SU-DHL-6 (cell line): ENCODE measurements at regions not wholly inside any gene's neighbourhood (a gene's known extent, or its start where the extent isn't known, plus 50 kb on each side); places are given as distances from the start of the nearest gene placed in this dataset.

Source experiments
- EZH2phosphoT487 ChIP-seq: fragments of 200-600 bp; sonication (generic), shearing (Covaris generic); conservative IDR thresholded peaks from 2 replicates; pipeline ENCODE4 v1.6.1; 2018; ENCODE audit warnings: mild to moderate bottlenecking, antibody characterized with exemption, low read length, moderate library complexity, mixed read lengths
- TF ChIP-seq, protein P1 (sequence below): fragments of 200-600 bp; sonication (generic); IDR thresholded peaks from one replicate; pipeline ENCODE4 v1.5.1; 2017; ENCODE audit warnings: antibody characterized with exemption, mild to moderate bottlenecking, low read length, moderate library complexity; ENCODE audit not compliant: insufficient read depth, poor library complexity, severe bottlenecking

GRCh38 chr19:28294395-28294794, 918.6 kb downstream of the UQCRFS1 start:
- TF ChIP-seq, protein P1, sequence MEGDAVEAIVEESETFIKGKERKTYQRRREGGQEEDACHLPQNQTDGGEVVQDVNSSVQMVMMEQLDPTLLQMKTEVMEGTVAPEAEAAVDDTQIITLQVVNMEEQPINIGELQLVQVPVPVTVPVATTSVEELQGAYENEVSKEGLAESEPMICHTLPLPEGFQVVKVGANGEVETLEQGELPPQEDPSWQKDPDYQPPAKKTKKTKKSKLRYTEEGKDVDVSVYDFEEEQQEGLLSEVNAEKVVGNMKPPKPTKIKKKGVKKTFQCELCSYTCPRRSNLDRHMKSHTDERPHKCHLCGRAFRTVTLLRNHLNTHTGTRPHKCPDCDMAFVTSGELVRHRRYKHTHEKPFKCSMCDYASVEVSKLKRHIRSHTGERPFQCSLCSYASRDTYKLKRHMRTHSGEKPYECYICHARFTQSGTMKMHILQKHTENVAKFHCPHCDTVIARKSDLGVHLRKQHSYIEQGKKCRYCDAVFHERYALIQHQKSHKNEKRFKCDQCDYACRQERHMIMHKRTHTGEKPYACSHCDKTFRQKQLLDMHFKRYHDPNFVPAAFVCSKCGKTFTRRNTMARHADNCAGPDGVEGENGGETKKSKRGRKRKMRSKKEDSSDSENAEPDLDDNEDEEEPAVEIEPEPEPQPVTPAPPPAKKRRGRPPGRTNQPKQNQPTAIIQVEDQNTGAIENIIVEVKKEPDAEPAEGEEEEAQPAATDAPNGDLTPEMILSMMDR = no peak
- no peak for TF ChIP-seq EZH2phosphoT487
